Esophagus muscularis mucosa (tissue), 4 donors: ENCODE measurements at regions not wholly inside any gene's neighbourhood (a gene's known extent, or its start where the extent isn't known, plus 50 kb on each side); places are given as distances from the start of the nearest gene placed in this dataset.

ENCODE experiments used
- DNase-seq: peaks from one replicate; pipeline ENCODE4 v3.0.0-alpha.2; 2017; ENCODE audit errors: extremely low spot score
- H3K27ac ChIP-seq, 4 donors: fragments of 200-600 bp; sonication (generic); replicated peaks in 1 of 4; 1 replicate in 3 of 4; 2 replicates in 1 of 4; pipeline ENCODE4 v1.5.1; 2016 to 2019; ENCODE audit warnings: mild to moderate bottlenecking in 1 of 4
- H3K27me3 ChIP-seq, 4 donors: fragments of 200-600 bp; sonication (generic); one replicate each; pipeline versions ENCODE4 v1.5.1 to v1.6.0; 2016 to 2019
- H3K36me3 ChIP-seq, 4 donors: fragments of 200-600 bp; sonication (generic); one replicate each; pipeline ENCODE4 v1.5.1; 2016 to 2019
- H3K4me1 ChIP-seq, 4 donors: fragments of 200-600 bp; sonication (generic); one replicate each; pipeline ENCODE4 v1.5.1; 2016 to 2019
- H3K4me3 ChIP-seq, 4 donors: fragments of 200-600 bp; sonication (generic); 1 replicate in 2 of 4; 2 replicates in 2 of 4; pipeline ENCODE4 v1.5.1; 2016 to 2019; ENCODE audit warnings: mild to moderate bottlenecking in 4 of 4, moderate library complexity in 1 of 4
- H3K9me3 ChIP-seq, 4 donors: fragments of 200-600 bp; sonication (generic); 1 replicate in 3 of 4; 2 replicates in 1 of 4; pipeline ENCODE4 v1.5.1; 2016 to 2019
- EP300 ChIP-seq: sonication (generic); formaldehyde crosslinking; IDR thresholded peaks from one replicate; pipeline ENCODE4 v1.6.1; 2017; ENCODE audit warnings: antibody characterized with exemption
- POLR2A ChIP-seq: fragments of 450-650 bp; IDR thresholded peaks from one replicate; pipeline ENCODE4 v1.6.1; 2017; ENCODE audit warnings: antibody characterized with exemption, moderate library complexity, mild to moderate bottlenecking, low read depth
- POLR2AphosphoS5 ChIP-seq, 2 donors: sonication (generic); formaldehyde crosslinking; IDR thresholded peaks; one replicate each; pipeline ENCODE4 v1.6.1; 2017; ENCODE audit warnings: antibody characterized with exemption in 2 of 2
- WGBS: methylation state at CpG from one replicate; pipeline ENCODE4 v1.1.5; 2018; 5-methylcytosine and 5-hydroxymethylcytosine counted together
- intact Hi-C: fragments of 100-400 bp; cut with DNase I; formaldehyde crosslinking; loops from one replicate; pipeline ENCODE4 v1.15.1; 2023
- TF ChIP-seq, protein P1 (sequence below), 3 experiments: fragments of 200-600 bp in 2 of 3; fragments of 450-650 bp in 1 of 3; sonication (generic) in 2 of 3; IDR thresholded peaks; one replicate each; pipeline ENCODE4 v1.5.1; 2017 to 2019; ENCODE audit warnings: antibody characterized with exemption in 3 of 3, mild to moderate bottlenecking in 2 of 3, moderate library complexity in 1 of 3

DNA sequence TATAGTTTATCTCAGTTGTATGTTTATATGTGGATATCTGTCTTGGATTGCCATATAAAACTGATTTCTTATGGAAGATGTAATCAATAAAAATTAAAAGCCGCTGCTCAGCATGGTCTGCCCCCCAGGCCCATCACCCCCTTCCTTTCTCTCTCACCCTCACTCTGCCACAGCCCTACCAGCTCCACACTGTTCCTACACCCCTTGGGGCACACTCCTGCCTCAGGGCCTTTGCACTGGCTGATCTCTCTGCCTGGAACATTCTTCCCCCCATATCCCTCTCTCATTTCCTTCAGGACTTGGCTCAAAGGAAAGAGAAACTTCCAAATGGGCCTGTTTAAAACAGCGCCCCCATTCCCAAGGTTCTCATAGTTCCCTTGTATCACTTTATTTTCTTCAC is 63.1 kb downstream of the LRRC32 start:
- DNase-seq: no peak
- H3K36me3 ChIP-seq: no peaks in the 10 kb centered on the region
- H3K9me3 ChIP-seq: no peaks in the 10 kb centered on the region
- H3K27ac ChIP-seq: no peak overlapping the region
- 92% methylated on average over 2 of the region's 2 CpGs for WGBS
- H3K27me3 ChIP-seq: no peaks in the 10 kb centered on the region
- H3K4me1 ChIP-seq: peaks cover 54 to 63% (median 56%) of the 10 kb centered on the region in 4 donors
- intact Hi-C loops: loop anchor here (10.0 kb wide), 1 partner anchor 67 kb away; the partner anchor contains the start of gene LRRC32
- H3K4me3 ChIP-seq: no peak overlapping the region
- TF ChIP-seq, protein P1, sequence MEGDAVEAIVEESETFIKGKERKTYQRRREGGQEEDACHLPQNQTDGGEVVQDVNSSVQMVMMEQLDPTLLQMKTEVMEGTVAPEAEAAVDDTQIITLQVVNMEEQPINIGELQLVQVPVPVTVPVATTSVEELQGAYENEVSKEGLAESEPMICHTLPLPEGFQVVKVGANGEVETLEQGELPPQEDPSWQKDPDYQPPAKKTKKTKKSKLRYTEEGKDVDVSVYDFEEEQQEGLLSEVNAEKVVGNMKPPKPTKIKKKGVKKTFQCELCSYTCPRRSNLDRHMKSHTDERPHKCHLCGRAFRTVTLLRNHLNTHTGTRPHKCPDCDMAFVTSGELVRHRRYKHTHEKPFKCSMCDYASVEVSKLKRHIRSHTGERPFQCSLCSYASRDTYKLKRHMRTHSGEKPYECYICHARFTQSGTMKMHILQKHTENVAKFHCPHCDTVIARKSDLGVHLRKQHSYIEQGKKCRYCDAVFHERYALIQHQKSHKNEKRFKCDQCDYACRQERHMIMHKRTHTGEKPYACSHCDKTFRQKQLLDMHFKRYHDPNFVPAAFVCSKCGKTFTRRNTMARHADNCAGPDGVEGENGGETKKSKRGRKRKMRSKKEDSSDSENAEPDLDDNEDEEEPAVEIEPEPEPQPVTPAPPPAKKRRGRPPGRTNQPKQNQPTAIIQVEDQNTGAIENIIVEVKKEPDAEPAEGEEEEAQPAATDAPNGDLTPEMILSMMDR (IDR thresholded peaks at IDR 0.05): no peak
- TF ChIP-seq POLR2A (no peak), EP300 (no peak), POLR2AphosphoS5 (IDR thresholded peaks at IDR 0.05) (no peak)

DNA sequence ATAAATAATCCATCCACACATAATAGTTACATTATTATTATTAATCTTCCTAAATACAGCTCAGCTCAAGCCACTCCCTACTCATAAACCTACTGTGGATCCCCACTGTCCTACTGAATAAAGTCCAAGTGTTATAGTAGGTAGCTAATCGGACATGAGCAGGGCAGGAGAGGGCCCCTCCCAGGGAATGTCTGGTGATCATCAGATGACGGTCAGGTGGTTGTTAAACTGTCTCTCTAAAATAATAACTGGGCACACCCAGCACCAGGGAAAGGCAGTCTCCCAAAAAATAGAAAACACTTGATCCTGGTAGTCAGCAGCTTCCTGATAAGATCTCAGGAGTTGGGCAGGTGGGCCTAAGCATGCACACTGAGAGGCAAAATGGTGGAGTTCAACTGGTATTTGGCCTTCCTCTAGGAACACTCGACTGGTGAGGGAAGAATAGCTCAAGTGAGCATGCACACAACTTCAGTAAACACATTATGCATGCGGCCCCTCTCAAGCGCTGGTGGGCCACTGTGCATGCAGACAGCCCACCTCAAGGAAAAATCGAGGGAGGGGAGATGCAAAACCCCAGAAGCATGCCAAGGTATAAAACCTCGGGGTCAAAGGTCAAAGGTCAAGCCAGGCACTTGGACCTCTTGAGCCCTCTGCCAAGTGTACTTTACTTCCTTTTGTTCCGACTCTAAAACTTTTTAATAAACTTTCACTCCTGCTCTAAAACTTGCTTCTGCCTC is 65.0 kb downstream of the LRRC32 start:
- H3K9me3 ChIP-seq: no peaks in the 10 kb centered on the region
- WGBS: 87% methylated on average over 8 of the region's 8 CpGs
- TF ChIP-seq EP300 (no peak), POLR2AphosphoS5 (IDR thresholded peaks at IDR 0.05) (no peak), POLR2A (no peak)
- TF ChIP-seq, protein P1 (IDR thresholded peaks at IDR 0.05): no peak
- no peak overlapping the region for H3K4me3 ChIP-seq
- DNase-seq: peak; percentile 68
- H3K36me3 ChIP-seq: no peaks in the 10 kb centered on the region
- H3K27me3 ChIP-seq: no peaks in the 10 kb centered on the region
- peak overlapping the region in 2 of 4 donors; percentile 21 to 54 for H3K27ac ChIP-seq
- H3K4me1 ChIP-seq: peaks cover 49 to 58% (median 52%) of the 10 kb centered on the region in 4 donors
- intact Hi-C loops: loop anchor here (10.0 kb wide), 1 partner anchor 69 kb away; the partner anchor contains the start of gene LRRC32

DNA sequence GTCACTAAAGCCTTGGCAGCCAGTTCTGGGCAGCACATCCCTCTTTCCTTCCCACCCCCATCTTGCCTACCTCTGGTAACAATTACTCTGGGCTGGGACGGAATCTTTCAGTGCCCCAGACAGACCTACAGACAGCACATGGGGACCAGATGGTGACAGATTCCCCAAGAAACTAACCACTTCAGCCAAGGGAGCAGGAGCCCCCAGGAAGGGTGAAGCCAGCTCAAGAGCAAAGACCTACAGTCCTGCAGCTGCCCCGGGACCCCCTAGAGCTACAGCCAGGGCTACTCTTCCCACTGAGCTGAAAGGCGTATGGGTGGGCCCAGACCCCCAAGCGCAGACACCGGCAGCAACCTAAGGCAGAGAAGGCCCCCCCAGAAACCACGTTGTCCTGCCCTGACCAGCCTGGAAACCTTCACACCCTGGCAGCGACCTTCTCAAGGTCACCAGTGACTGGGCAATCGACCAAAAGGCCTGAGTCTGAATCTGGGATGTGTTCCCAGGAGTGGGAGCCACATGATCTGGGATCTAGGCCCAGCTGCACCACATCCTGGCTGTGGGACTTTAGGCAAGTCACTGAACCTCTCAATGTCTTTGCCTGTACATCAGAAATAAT is 65.8 kb downstream of the LRRC32 start:
- Histone ChIP-seq H3K27ac (peak overlapping the region in 3 of 4 donors; percentile 17 to 54 (median 21)), H3K36me3 (no peaks in the 10 kb centered on the region), H3K27me3 (no peaks in the 10 kb centered on the region), H3K9me3 (no peaks in the 10 kb centered on the region), H3K4me1 (peaks cover 44 to 51% (median 48%) of the 10 kb centered on the region in 4 donors), H3K4me3 (no peak overlapping the region)
- 53% methylated on average over 5 of the region's 8 CpGs for WGBS
- peak; percentile 89 for DNase-seq
- intact Hi-C loops: loop anchor here (10.0 kb wide), 1 partner anchor 70 kb away; the partner anchor contains the start of gene LRRC32
- peak in 1 of 2 donors; percentile 45 for TF ChIP-seq POLR2AphosphoS5 (IDR thresholded peaks at IDR 0.05)
- TF ChIP-seq, protein P1 (IDR thresholded peaks at IDR 0.05): no peak

DNA sequence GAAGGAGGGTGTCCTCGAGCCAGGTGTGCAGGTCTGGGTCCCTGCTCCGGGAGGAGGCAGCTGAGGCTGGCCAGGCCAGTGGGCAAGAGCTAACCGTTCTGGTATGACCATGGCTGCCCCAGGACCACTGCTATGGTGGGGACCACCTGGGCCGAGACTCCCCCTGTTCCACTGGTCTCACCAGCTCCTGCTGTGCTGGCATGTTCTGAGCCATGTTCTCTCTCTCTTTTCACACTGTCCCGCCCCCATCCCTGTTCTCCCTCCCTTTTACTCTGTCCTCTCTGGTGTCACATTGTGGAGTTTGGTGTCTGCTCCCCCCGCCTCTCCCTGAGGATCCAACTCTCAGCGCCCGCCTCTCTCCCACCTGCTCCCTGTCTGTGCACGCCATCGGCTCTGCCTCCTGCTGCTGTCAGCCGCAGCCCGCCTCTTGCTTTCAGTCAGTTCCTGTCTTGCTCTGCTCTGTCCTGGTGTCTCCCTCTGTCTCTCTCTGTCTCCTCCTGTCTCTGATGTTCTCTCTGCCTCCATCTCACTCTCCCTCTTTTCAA is 66.4 kb downstream of the LRRC32 start:
- peak; percentile 79 for DNase-seq
- TF ChIP-seq POLR2AphosphoS5 (IDR thresholded peaks at IDR 0.05) (no peak), POLR2A (no peak), EP300 (no peak)
- TF ChIP-seq, protein P1 (IDR thresholded peaks at IDR 0.05): no peak
- H3K9me3 ChIP-seq: no peaks in the 10 kb centered on the region
- H3K4me1 ChIP-seq: peaks cover 44 to 50% (median 49%) of the 10 kb centered on the region in 4 donors
- no peak overlapping the region for H3K4me3 ChIP-seq
- no peaks in the 10 kb centered on the region for H3K27me3 ChIP-seq
- intact Hi-C loops: loop anchor here (10.0 kb wide), 1 partner anchor 71 kb away; the partner anchor contains the start of gene LRRC32
- peak overlapping the region; percentile 17 to 62 (median 38) for H3K27ac ChIP-seq
- no peaks in the 10 kb centered on the region for H3K36me3 ChIP-seq
- WGBS: 92% methylated on average over 10 of the region's 12 CpGs
